ENCODE measurements at regions not wholly inside any gene's neighbourhood (a gene's known extent, or its start where the extent isn't known, plus 50 kb on each side); places are given as distances from the start of the nearest gene placed in this dataset.

GRCh38 chr14:95419569-95419968 lies 96.9 kb downstream of the SYNE3 start:
- DNase-seq (ENCODE audit: low read depth, low spot score) (no peak), ATAC-seq (no peak)
- ChIA-PET RAD21 (ENCODE audit: low non-redundant PET in 1 of 2, low total read pairs in 2 of 2, uncharacterized antibody in 2 of 2, unreplicated experiment in 2 of 2) (no interaction called here), CTCF (no interaction called here), POLR2A (no interaction called here)
- H3K27ac ChIP-seq (ENCODE audit: low read depth, low read length): no peak overlapping the region
- no peak overlapping the region for H3K4me2 ChIP-seq (ENCODE audit: low read length)
- H4K20me1 ChIP-seq (ENCODE audit: insufficient read depth): no peaks in the 10 kb centered on the region
- no peaks in the 10 kb centered on the region for H3K27me3 ChIP-seq (ENCODE audit: insufficient read depth, low read length)
- no TSS peak for BruUV-seq (replicated peaks)
- no peaks in the 10 kb centered on the region for H3K36me3 ChIP-seq (ENCODE audit: control insufficient read depth in 1 of 2, insufficient read depth in 2 of 2, low read length in 2 of 2)
- peaks cover 0 to 9% of the 10 kb centered on the region in 2 experiments; a peak in 1 of 4 replicates for H3K4me1 ChIP-seq (ENCODE audit: control insufficient read depth in 1 of 2, insufficient read depth in 2 of 2, low read length in 2 of 2)
- intact Hi-C loops (cut with micrococcal nuclease): no loop called here
- TF ChIP-seq ELF1 (IDR thresholded peaks at IDR 0.05; ENCODE audit: borderline replicate concordance, low read depth) (no peak), SIN3A (IDR thresholded peaks at IDR 0.05; ENCODE audit: low read depth) (no peak), ATF3 (IDR thresholded peaks at IDR 0.05) (no peak), YY1 (IDR thresholded peaks at IDR 0.05; ENCODE audit: extremely low read depth, insufficient replicate concordance, low read depth, low read length) (no peak), ZBTB33 (IDR thresholded peaks at IDR 0.05; ENCODE audit: extremely low read depth, insufficient replicate concordance, low read length) (no peak), FOSL1 (IDR thresholded peaks at IDR 0.05; ENCODE audit: low read depth) (no peak), MAX (IDR thresholded peaks at IDR 0.05) (no peak), EZH2phosphoT487 (IDR thresholded peaks at IDR 0.05; ENCODE audit: borderline replicate concordance) (no peak), POLR2AphosphoS5 (IDR thresholded peaks at IDR 0.05; ENCODE audit: low read depth, low read length) (no peak), REST (IDR thresholded peaks at IDR 0.05; ENCODE audit: low read depth) (no peak), EGR1 (IDR thresholded peaks at IDR 0.05; ENCODE audit: low read depth) (no peak), SRF (IDR thresholded peaks at IDR 0.05; ENCODE audit: low read depth) (no peak), EZH2 (IDR thresholded peaks at IDR 0.05) (no peak), POLR2A (IDR thresholded peaks at IDR 0.05; ENCODE audit: borderline replicate concordance, extremely low read depth, insufficient read depth, insufficient read length) (no peak), SP1 (IDR thresholded peaks at IDR 0.05; ENCODE audit: low read depth) (no peak), CTCF (IDR thresholded peaks at IDR 0.05 in 2 of 3, conservative IDR thresholded peaks at IDR 0.05 in 1 of 3; ENCODE audit: borderline replicate concordance in 1 of 3, insufficient read depth in 1 of 3, low read depth in 2 of 3, low read length in 2 of 3) (no peak), JUND (IDR thresholded peaks at IDR 0.05) (no peak), RAD21 (IDR thresholded peaks at IDR 0.05; ENCODE audit: low read depth) (no peak), CBX3 (IDR thresholded peaks at IDR 0.05; ENCODE audit: low read depth) (no peak), CEBPB (IDR thresholded peaks at IDR 0.05; ENCODE audit: low read depth) (no peak)
- H3K9ac ChIP-seq (ENCODE audit: low read length): no peak overlapping the region
- no peaks in the 10 kb centered on the region for H3K9me3 ChIP-seq (ENCODE audit: control insufficient read depth in 1 of 2, insufficient read depth in 1 of 2, low read depth in 1 of 2, low read length in 2 of 2)
- H2AFZ ChIP-seq (ENCODE audit: low read depth, low read length, poor library complexity, severe bottlenecking): no peak overlapping the region
- no peaks in the 10 kb centered on the region for H3K79me2 ChIP-seq (ENCODE audit: insufficient read depth, low read length)
- no peaks in the 10 kb centered on the region for H3K9me2 ChIP-seq (ENCODE audit: insufficient read depth)
- H3K4me3 ChIP-seq (replicated peaks in 1 of 2; ENCODE audit: low read depth in 1 of 2, low read length in 2 of 2): no peak overlapping the region

Data from HCT116 (cell line).